GM19035 (cell line): ENCODE measurements at regions not wholly inside any gene's neighbourhood (a gene's known extent, or its start where the extent isn't known, plus 50 kb on each side); places are given as distances from the start of the nearest gene placed in this dataset.

Experiments
- ATAC-seq: cut with Tn5 transposase; IDR thresholded peaks from one replicate; pipeline ENCODE4 v1.9.1; 2021; ENCODE audit not compliant: unreplicated experiment

- ATAC-seq: peak; percentile 96
Measured at GRCh38 chr16:66315210-66315825, 51.2 kb upstream of the CDH5 start.

GRCh38 chr16:66311306-66311705 is 55.2 kb upstream of the CDH5 start:
- no peak for ATAC-seq

GRCh38 chr16:66309215-66309807 is 57.2 kb upstream of the CDH5 start:
- ATAC-seq: no peak

- ATAC-seq: no peak
Measured at GRCh38 chr16:66308096-66308495, 58.4 kb upstream of the CDH5 start.

GRCh38 chr16:66306366-66307150 is 59.9 kb upstream of the CDH5 start:
- ATAC-seq: no peak

GRCh38 chr16:66304961-66305360 is 61.5 kb upstream of the CDH5 start:
- no peak for ATAC-seq

- no peak for ATAC-seq
Measured at GRCh38 chr16:66304151-66304550, 62.3 kb upstream of the CDH5 start.

- ATAC-seq: no peak
Measured at GRCh38 chr16:66300501-66300900, 66.0 kb upstream of the CDH5 start.

GRCh38 chr16:66300037-66300436 is 66.5 kb upstream of the CDH5 start:
- ATAC-seq: no peak

- no peak for ATAC-seq
Measured at GRCh38 chr16:66299349-66299748, 67.1 kb upstream of the CDH5 start.

- no peak for ATAC-seq
Measured at GRCh38 chr16:66298571-66299120, 67.8 kb upstream of the CDH5 start.

- no peak for ATAC-seq
Measured at GRCh38 chr16:66298006-66298405, 68.5 kb upstream of the CDH5 start.

- no peak for ATAC-seq
Measured at GRCh38 chr16:66296591-66296990, 69.9 kb upstream of the CDH5 start.

GRCh38 chr16:66295761-66296546 is 70.5 kb upstream of the CDH5 start:
- no peak for ATAC-seq

GRCh38 chr16:66295213-66295612 is 71.3 kb upstream of the CDH5 start:
- no peak for ATAC-seq

- no peak for ATAC-seq
Measured at GRCh38 chr16:66294507-66294906, 72.0 kb upstream of the CDH5 start.

- no peak for ATAC-seq
Measured at GRCh38 chr16:66293932-66294331, 72.6 kb upstream of the CDH5 start.

GRCh38 chr16:66293207-66293735 is 73.2 kb upstream of the CDH5 start:
- ATAC-seq: no peak

GRCh38 chr16:66292241-66292935 is 74.1 kb upstream of the CDH5 start:
- no peak for ATAC-seq

- ATAC-seq: no peak
Measured at GRCh38 chr16:66291833-66292232, 74.7 kb upstream of the CDH5 start.
